ENCODE measurements at regions not wholly inside any gene's neighbourhood (a gene's known extent, or its start where the extent isn't known, plus 50 kb on each side); places are given as distances from the start of the nearest gene placed in this dataset.
A peak's percentile ranks its signal among the peaks of the same experiment; 100 is the strongest.

DNA sequence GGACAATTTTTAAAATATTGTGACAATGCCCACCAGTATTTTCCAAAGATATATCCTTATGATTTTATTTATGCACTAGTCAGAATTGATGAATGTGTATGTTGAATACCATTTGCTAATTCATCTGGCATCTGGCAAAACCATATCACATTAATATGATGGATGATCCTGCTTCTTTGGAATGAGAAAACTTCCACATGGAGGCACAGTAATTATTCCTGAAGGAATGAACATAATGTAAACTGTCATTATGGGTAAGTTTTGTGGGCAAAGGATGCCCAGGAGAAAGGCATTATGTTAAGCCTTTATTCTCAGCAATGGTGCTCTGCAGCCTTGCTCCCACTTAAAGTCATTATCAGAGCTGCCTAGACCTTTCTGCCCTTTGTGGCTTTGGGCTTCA lies 113.0 kb upstream of the MME start:
- no peak overlapping the region for H3K4me2 ChIP-seq (ENCODE audit: insufficient read depth, low read length)
- H3K9me3 ChIP-seq (ENCODE audit: low read depth, low read length), result no peaks in the 10 kb centered on the region
- TF ChIP-seq, protein P1, sequence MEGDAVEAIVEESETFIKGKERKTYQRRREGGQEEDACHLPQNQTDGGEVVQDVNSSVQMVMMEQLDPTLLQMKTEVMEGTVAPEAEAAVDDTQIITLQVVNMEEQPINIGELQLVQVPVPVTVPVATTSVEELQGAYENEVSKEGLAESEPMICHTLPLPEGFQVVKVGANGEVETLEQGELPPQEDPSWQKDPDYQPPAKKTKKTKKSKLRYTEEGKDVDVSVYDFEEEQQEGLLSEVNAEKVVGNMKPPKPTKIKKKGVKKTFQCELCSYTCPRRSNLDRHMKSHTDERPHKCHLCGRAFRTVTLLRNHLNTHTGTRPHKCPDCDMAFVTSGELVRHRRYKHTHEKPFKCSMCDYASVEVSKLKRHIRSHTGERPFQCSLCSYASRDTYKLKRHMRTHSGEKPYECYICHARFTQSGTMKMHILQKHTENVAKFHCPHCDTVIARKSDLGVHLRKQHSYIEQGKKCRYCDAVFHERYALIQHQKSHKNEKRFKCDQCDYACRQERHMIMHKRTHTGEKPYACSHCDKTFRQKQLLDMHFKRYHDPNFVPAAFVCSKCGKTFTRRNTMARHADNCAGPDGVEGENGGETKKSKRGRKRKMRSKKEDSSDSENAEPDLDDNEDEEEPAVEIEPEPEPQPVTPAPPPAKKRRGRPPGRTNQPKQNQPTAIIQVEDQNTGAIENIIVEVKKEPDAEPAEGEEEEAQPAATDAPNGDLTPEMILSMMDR (IDR thresholded peaks at IDR 0.05; ENCODE audit: extremely low read depth, low read depth, low read length), result no peak
- no peaks in the 10 kb centered on the region for H4K20me1 ChIP-seq (ENCODE audit: insufficient read depth, low read length)
- no peak overlapping the region for H3K27ac ChIP-seq (ENCODE audit: low read depth, low read length)
- H3K4me1 ChIP-seq (ENCODE audit: insufficient read depth, low read length), result peaks cover 19% of the 10 kb centered on the region
- no peaks in the 10 kb centered on the region for H3K36me3 ChIP-seq (ENCODE audit: insufficient read depth, low read length)
- DNase-seq (ENCODE audit: insufficient read length, low spot score, missing footprints), result no peak
- no peaks in the 10 kb centered on the region for H3K79me2 ChIP-seq (ENCODE audit: insufficient read depth, low read length)
- H2AFZ ChIP-seq (ENCODE audit: low read length), result no peak overlapping the region
- no peak overlapping the region for H3K4me3 ChIP-seq (ENCODE audit: insufficient read depth, low read length)
- H3K27me3 ChIP-seq (ENCODE audit: insufficient read depth, low read length), result no peaks in the 10 kb centered on the region

DNA sequence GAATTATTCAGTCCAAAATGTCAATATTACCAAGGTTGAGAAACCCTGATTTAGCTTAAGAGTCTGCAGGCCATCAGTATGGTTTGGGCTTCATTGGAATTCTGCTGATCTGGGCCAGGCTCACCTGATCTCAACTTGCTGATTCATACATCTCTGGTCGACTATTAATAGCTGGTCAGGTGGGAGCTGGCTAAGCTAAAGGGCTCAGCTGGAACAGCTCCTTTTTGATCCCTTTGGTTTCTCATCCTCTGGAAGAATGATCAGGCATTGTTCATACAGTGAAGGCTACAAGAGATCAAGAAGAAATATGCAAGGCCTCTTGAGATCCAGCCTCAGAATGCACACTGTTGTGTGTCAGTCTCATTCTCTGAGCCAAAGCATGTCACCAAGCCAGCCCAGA lies 123.3 kb upstream of the MME start:
- Histone ChIP-seq H2AFZ (ENCODE audit: low read length) (no peak overlapping the region), H3K9me3 (ENCODE audit: low read depth, low read length) (no peaks in the 10 kb centered on the region), H3K36me3 (ENCODE audit: insufficient read depth, low read length) (no peaks in the 10 kb centered on the region), H3K79me2 (ENCODE audit: insufficient read depth, low read length) (no peaks in the 10 kb centered on the region), H4K20me1 (ENCODE audit: insufficient read depth, low read length) (no peaks in the 10 kb centered on the region), H3K4me2 (ENCODE audit: insufficient read depth, low read length) (no peak overlapping the region), H3K4me1 (ENCODE audit: insufficient read depth, low read length) (no peaks in the 10 kb centered on the region), H3K27me3 (ENCODE audit: insufficient read depth, low read length) (no peaks in the 10 kb centered on the region), H3K27ac (ENCODE audit: low read depth, low read length) (no peak overlapping the region), H3K4me3 (ENCODE audit: insufficient read depth, low read length) (no peak overlapping the region)
- TF ChIP-seq, protein P1 (IDR thresholded peaks at IDR 0.05; ENCODE audit: extremely low read depth, low read depth, low read length), result no peak
- no peak for DNase-seq (ENCODE audit: insufficient read length, low spot score, missing footprints)

DNA sequence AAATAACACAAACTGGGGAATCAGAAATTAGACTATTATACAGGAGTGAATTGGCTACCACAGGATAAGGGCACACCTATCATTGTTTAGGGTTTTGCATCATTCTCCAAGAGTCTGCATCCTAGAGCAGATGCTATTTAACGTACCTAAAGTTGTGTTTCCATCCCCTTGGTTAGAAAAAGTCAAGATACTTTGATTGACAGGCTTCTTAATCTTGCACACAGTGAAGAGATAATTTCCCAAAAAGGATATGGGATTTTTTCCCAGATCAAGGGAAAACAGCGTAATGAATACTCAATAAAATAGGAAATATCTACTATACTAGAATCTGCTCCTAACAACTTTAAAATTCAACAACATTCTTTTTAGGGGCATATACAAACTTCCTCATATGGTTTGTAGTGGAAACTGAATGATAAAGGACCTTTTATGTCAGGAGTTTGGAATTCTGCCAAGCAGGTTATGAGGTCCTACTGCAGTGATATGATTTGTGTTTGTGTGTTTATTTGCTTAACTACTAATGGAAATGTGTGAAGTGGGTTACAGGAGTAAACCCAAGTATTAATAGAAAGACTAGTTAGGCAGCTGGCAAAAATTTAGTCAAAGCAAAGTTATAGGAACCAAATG lies 124.1 kb upstream of the MME start:
- Histone ChIP-seq H3K4me3 (ENCODE audit: insufficient read depth, low read length) (no peak overlapping the region), H3K4me2 (ENCODE audit: insufficient read depth, low read length) (no peak overlapping the region), H4K20me1 (ENCODE audit: insufficient read depth, low read length) (no peaks in the 10 kb centered on the region), H3K36me3 (ENCODE audit: insufficient read depth, low read length) (no peaks in the 10 kb centered on the region), H3K79me2 (ENCODE audit: insufficient read depth, low read length) (no peaks in the 10 kb centered on the region), H3K4me1 (ENCODE audit: insufficient read depth, low read length) (no peaks in the 10 kb centered on the region), H3K9me3 (ENCODE audit: low read depth, low read length) (no peaks in the 10 kb centered on the region), H3K27ac (ENCODE audit: low read depth, low read length) (no peak overlapping the region), H3K27me3 (ENCODE audit: insufficient read depth, low read length) (no peaks in the 10 kb centered on the region), H2AFZ (ENCODE audit: low read length) (no peak overlapping the region)
- DNase-seq (ENCODE audit: insufficient read length, low spot score, missing footprints), result no peak
- TF ChIP-seq, protein P1 (IDR thresholded peaks at IDR 0.05; ENCODE audit: extremely low read depth, low read depth, low read length), result no peak

DNA sequence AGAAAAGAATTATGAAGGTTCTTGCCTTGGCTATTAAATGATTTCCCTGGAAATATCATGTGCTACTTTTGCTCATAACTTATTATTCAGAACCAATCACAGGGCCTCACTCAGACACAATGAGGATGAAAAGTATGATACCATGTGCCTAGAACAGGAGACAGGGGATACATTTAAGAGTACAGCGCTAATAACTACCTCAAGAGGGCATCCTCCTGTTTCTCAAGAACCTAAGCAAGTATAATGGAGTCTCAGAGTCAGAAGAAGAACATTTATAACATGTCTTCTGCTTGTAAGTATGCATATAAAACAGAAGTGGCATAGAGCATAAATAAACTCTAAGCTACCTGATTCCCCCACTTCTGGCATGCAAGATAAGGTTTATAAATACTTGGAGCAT lies 125.4 kb upstream of the MME start:
- TF ChIP-seq, protein P1 (IDR thresholded peaks at IDR 0.05; ENCODE audit: extremely low read depth, low read depth, low read length), result peak; percentile 60
- Histone ChIP-seq H3K4me1 (ENCODE audit: insufficient read depth, low read length) (no peaks in the 10 kb centered on the region), H3K36me3 (ENCODE audit: insufficient read depth, low read length) (no peaks in the 10 kb centered on the region), H3K4me2 (ENCODE audit: insufficient read depth, low read length) (no peak overlapping the region), H2AFZ (ENCODE audit: low read length) (peak overlapping the region; percentile 33), H4K20me1 (ENCODE audit: insufficient read depth, low read length) (no peaks in the 10 kb centered on the region), H3K27ac (ENCODE audit: low read depth, low read length) (no peak overlapping the region), H3K79me2 (ENCODE audit: insufficient read depth, low read length) (no peaks in the 10 kb centered on the region), H3K27me3 (ENCODE audit: insufficient read depth, low read length) (no peaks in the 10 kb centered on the region), H3K4me3 (ENCODE audit: insufficient read depth, low read length) (no peak overlapping the region), H3K9me3 (ENCODE audit: low read depth, low read length) (no peaks in the 10 kb centered on the region)
- peak; percentile 54 for DNase-seq (ENCODE audit: insufficient read length, low spot score, missing footprints)
